GM21381 (cell line): ENCODE measurements at regions not wholly inside any gene's neighbourhood (a gene's known extent, or its start where the extent isn't known, plus 50 kb on each side); places are given as distances from the start of the nearest gene placed in this dataset.
"Not testable (repeated sequence)": the region's sequence is repeated elsewhere in the genome, so short reads cannot be mapped to it uniquely, and the experiment has no call there.

ENCODE experiments used
- ATAC-seq: cut with Tn5 transposase; IDR thresholded peaks from one replicate; pipeline ENCODE4 v1.9.1; 2021; ENCODE audit warnings: mild to moderate bottlenecking, moderate library complexity; ENCODE audit not compliant: unreplicated experiment

DNA sequence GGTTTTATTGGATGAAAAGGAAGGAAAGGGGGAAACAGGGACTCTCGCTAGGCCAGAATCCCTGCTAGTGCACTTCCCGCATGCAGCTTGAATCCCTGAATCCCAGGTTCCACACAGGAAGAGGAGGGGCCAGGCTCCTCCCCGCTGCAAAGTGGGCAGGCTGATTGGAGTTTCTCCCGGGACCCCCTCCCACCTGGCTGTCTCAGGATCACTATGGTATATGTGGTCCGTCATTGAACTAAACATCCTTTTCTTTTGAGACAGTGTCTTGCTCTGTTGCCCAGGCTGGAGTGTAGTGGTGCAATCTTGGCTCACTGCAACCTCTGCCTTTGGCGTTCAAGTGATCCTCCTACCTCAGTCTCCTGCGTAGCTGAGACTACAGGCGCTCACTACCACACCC lies 70.7 kb downstream of the FAM50B start:
- ATAC-seq = no peak

DNA sequence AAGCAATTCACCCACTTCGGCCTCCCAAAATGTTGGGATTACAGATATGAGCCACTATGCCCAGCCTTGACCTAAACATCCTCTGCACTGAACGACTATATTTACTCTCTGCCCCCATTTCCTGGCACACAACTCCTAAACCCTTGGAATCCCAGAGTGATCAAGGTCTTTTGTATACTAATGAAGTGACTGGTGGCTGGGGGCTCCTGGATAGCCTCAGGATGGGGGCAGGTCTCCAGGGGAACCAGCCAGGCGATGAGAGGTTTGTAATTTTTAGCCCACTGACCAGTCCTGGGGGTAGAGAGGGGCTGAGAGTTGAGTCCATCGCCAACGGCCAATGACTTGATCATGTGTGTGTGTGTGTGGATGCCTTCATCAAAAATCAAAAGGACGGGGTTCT lies 71.1 kb downstream of the FAM50B start:
- no peak for ATAC-seq

DNA sequence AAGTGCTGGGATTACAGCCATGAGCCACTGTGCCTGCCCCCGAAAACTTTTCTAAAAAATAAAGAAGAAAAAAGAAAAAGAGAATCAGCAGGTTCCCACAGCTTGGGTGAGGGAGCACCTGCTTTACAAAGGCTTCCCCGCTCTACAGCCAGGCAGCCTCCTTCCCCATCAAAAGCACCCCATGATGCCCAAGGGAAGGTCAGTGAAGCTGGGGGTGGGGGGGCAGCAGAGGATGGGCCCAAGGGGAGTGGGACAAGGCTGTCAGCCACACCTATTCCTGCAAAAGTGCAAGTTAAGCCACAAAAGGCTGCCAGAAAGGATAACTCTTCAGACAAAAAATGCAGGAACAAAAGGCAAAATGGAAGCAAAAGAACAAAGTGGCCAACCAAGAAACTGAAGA lies 72.5 kb downstream of the FAM50B start:
- ATAC-seq = no peak

DNA sequence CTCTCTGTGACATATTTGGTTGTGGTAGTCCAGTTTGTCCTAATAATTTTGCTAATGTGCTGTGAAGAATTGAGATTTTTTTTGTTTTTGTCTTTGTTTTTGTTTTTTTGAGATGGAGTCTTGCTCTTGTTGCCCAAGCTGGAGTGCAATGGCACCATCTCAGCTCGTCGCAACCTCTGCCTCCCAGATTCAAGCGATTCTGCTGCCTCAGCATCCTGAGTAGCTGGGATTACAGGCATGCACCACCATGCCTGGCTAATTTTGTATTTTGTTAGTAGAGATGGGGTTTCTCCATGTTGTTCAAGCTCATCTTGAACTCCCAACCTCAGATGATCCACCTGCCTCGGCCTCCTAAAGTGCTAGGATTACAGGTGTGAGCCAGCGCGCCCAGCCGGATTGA lies 73.4 kb downstream of the FAM50B start:
- ATAC-seq = not testable (repeated sequence)

DNA sequence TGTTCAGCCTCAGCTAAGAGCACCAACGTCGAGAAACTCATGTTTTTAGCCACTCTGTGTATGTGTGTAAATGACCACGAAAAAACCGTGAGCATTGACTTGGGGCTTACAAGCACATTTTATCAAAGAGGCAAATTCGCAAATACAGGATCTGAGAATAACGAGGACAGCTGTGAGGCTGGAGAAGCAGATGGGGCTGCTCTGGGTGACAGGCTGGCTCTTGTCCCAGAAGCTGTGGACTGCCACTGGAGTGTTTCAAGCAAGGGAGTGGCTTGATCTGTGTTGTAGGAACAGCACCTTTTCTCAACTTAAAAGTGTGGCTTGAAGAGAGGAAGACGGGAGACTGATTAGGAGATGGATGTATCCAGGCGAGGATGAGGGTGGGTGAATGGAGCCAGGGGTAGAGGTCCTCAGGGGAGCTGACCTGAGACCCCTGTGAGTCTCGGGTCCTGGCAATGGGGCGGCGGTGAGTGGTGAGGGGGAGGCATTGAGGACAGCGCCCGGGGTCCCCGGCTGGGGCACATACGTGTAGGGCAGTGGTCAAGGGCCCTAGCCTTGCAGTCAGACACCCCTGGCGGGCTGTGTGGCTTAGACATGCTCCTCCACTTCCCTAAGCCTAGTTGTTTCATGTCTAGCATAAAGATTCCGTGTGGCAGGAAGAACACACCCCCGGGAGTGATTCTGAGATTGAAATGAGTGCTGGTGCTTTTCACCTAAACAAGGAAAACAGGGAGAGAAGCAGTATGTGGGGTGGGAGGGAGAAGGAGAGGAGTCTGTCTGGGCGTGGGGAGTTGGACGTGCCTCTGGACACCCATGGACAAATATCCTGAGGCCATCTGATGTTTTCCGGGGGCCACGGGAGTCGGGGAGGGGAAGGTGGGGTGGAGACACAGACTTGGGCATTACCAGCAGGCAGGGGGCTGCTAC lies 76.3 kb downstream of the FAM50B start:
- ATAC-seq = not testable (repeated sequence)

DNA sequence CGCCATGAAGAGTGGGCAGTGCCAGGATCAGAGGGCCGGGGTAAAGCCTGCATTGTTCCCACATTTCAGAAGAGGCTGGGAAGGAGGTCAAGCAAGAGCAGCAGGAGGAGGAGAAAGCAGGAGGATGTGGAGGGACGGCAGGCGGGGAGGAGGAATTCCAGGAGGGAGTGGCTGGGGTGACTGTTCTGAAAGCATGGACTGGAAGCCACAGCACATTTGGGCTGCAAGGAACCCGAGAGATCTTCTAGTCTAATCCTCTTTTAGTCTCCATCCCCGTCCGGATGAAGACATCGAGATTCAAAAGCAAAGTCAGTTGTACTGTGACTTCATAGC lies 76.9 kb downstream of the FAM50B start:
- ATAC-seq = no peak

DNA sequence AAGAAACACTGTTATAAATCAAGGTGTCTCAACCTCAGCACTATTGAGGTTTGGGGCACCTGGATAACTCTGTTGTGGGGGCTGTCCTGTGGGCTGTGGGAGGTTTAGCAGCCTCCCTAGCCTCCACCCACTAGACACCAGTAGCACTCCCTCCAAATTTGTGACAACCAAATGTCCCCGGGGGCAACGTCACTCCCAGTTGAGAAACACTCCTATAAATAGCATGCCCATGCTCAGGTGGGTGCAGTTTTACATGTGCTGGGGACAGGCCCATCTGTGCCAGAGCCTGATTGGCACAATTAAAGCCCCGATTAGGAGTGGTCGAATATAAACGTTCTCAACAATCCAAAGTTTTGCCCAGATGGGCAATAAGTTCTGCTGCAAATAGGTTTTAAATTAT lies 78.9 kb downstream of the FAM50B start:
- no peak for ATAC-seq

DNA sequence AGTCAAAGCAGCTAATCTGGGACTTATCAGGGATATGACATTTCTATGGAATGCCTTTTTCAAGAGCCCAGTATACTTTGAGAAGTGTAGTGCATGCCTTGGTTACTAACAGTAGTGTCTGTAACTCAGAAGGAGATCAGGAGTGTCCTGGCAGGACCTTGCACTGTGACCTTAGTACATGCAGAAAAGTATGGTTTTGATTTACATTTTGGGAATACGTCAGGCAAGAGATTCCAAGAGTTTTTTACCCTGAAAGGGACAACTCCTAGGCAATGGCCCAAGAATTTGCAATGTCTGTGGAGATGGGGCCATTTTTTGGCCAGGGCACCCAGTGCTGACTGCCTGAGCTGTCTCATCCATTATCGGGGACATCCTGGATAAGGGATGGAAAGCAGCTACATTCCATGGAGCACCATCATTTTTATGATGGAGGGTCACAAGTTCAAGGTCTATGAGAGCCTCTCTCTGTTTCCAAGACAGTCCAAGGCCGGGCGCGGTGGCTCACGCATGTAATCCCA lies 80.2 kb downstream of the FAM50B start:
- no peak for ATAC-seq

DNA sequence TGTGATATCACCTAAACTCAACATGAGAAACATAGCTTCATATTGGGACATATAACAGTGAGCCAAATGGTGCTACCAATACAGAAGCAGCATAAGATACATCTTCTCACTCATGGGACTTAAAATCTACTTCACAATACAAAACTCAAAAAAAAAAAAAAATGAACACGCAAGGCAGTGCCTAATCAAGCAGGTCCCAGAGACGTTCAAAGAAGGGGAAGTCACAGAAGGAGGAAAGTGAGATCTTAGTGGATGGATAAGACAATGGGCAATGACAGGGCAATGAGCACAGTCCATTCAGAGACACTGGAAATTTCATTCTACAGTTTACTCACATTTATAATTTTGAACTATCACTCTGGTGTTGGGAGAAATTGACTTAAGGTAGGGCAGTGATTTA lies 88.3 kb downstream of the FAM50B start:
- ATAC-seq = no peak

DNA sequence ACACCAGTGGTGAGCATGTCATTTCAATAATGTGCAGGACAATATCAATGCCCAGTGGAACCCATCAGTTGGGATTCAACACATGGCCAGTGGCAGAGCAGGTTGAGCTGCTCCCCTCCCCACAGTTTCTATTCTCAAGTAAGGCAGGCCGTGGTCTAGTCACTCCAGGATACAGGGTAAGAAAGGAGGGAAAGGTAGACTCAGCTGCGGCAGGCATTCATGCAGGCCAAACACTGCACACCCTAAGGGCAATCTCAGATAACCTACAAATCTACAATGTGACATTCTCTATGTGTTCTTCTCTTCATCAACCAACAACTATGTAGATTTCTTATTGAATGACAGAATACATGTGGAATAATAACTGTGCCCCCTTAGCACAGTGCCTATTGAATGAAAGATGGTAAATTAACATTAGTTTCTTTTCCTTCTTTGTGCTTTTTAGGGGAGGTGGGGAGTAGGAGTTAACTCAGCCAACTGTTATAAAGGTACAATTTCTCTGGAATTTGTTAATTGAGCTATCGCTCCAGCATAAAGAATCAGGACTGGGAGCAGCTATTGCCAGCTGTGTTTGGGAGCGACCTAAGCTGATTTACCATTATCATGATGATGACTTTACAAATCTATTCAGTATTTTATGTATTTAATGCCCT lies 89.7 kb downstream of the FAM50B start:
- no peak for ATAC-seq

DNA sequence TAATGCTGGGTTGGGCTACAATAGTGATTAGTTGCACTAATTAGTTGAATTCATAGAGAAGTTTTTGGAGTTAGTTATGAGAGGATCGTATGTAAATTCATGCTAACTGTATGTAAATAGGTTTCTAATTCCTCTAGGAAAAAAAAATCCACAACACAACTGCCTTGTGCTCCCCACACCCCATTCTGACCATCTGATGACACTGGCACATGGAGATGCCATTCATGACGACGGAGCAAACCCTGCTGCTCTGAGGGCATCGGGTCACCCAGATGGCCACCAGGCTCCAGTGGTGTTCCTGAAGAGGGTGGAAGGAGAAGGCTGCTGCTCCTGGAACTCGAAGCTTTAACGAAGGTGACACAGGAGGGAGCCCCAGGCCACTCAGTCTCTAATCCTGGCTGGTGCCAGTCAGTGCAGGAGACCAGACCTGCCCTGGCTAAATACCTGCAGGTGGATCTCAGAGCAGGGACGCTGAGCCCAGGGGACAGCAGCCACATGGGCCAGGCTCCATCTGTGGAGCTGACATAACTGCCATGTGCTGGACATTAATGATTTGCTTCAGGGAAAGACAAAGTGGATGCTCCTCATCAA lies 90.3 kb downstream of the FAM50B start:
- no peak for ATAC-seq

DNA sequence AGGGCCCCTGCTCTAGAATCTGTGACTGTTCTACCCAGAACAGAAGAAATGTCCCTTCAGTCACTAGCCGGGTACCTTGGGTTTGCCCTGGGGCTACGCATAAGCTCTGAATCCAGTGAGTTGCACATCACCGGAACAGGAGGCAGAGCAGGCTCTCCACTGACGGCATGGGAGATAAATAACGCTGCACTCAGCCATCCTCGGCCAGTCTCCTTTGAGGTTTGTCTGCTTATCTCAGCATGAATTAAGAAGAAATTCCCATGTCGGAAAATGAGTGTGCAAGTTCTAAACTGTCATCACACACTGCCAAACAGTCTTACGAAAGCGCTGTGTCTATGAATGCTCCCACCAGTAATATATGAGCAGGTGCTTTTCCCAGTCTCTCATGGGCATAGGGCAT lies 90.8 kb downstream of the FAM50B start:
- no peak for ATAC-seq

DNA sequence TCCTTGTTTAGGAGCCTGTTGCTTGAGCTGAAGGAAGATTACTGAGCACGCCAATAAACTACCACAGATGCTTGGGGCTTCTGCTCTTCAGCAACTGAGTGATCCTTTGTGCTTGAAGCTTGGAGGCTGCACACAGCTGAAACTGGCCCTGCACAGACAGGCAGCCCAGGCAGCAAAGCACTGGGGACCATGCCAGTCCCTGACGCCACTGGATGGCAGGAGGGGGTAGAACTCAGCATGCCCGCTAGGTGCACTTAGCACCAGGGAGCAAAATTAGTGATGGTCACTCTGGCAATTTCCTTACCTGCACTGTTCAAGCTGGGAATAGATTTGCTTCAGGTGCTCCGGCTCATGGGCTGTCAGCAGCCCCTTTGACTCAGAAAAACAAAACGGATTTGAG lies 91.5 kb downstream of the FAM50B start:
- no peak for ATAC-seq

DNA sequence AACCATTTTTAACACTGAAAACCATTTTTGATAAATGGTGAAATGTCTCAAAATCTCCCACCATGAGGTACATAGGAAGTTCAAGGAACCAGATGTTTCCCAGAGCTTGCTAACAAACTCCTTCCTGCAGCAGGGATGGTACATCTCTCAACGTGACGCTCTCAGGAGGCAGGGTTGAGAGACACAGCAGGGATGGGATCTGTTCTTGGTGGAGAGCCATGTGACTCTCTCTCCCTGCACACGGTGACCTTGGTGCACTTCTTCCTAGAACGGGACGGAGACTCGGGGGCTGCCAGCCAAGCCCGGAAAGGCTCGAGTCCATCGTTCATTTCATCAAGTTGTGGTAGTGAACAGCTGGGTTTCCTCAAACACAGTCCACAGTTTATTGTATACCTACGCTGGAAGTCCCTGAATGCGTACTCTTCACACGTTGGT lies 94.2 kb downstream of the FAM50B start:
- no peak for ATAC-seq

DNA sequence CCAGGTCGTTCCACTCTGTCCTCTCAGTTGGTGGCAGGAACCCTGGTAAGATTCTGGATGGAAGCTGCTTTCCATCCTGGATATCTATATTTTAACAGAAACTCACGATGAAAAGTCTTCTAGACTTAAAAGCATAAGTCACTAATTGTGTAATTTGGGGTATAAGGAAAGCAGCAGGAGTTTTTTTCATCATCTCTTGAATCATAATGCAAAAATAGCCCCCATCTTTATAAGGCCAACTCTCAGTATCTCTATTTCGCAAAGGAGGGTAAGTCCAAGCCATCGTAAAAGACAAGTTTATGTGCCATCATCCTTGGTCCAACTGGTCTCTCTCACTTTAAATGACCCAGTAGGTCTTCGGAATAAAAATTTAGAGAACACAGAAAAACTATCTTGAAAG lies 95.1 kb downstream of the FAM50B start:
- no peak for ATAC-seq

DNA sequence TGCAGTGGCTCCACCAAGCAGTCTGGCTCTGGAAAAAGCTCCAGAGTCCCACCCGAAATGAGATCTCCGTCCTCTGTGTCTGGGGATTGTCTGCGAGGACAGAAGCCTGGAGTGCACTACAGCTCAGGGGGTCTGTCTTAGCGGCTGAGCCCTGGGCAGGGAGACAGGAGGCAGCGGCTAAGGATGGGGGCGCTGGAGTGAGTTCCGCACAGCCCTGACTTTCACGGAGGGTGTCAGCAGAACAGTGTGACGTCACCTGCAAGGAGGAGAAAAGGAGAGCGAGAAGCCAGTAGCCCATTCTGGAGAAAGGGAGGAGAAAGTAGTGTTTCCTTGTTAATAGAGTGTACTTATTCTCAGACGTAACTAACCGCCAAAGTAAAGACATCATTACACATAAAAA lies 97.6 kb downstream of the FAM50B start:
- ATAC-seq = no peak

DNA sequence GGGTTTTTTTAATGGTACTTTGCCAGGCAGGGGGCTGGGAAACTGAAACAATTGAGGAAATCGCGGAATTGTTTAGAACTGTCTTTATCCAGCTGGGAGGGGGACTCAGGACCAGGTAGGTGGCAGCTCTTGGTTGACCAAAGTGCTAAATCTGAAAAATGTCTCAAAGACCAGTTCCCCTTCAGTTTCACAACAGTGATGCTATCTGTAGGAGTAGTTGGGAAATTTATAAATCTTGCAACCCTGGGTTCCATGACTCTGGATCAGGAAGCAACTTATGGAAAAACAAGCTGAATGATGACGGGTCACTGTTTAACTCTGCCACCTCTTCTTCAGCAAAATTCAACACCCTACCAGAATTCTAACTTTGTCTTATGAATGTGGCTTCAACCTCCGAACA lies 99.7 kb downstream of the FAM50B start:
- no peak for ATAC-seq

DNA sequence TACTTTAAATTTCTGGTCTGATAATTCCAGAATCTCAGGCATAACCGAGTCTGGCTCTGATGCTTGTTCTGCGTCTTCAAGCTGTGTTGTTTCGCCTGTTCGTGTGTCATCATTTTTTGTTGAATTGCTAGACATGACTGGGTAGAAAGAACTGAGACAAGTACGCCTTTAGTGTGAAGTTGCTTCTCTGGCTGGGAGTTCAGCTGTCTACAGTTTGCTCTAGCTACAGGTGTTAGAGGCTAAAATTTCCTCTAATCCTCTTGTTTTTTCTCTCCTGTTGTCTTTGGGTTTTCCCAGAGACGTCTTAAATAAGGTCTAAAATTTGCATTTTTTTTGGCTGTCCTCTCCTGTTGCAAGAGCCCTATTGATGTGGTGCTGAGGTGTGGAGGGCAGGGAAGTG lies 100.3 kb downstream of the FAM50B start:
- no peak for ATAC-seq

DNA sequence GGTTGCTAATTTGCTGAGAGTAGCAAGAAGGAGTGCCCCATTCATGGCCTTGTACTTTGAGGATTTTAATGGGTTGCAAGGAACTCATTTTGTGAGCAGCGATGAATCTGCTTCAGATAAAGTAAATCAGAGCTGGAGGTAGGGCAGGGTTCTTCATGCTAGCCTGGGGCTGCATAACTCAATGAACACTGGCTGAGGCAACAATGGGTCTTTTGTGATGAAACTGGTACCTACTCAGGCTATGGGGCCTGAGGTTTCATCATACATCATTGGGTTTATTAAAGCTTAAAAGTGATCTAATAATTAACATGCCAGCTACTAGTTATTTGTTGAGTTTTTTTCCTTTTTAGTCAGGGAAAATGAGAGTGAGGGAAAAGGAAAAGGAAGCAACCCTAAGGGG lies 106.9 kb downstream of the FAM50B start:
- no peak for ATAC-seq

DNA sequence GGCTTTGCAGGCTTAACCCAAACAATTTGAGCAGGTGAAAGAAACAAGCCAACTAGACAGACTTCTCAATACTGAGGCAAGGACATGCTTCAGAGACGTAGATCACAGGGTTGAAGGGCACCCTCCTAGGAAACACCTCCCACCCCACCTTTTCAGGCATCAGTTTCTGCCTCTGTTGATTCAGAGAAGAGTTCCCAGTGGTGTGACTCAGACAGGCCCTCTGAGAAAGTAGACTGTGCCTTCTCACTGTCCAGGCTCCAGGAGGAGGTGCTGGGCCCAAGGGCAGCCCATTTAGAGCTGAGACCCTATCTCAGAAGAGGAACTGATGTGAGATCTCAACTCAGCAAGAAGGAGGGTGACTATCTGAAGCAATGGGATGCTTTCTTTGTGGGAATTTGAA lies 108.1 kb downstream of the FAM50B start:
- ATAC-seq = no peak

DNA sequence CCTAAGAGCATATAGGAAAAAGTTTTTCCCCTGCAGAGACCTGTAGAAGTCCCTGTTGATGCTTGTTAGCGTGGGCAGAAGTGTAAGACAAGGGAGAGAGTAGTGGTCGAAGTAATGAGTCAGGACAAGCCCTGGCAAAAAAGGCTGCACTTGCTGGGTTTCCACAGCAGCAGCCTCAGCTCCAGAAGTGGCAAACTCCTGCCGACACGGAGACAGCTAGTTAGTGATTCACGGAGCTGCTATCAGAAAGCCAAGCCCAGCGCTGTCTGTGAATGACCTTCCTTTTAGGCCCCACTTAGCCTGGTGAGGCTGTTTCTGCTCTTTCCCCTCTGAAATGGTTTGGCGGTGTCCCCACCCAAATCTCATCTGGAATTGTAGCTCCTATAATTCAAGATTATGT lies 109.1 kb downstream of the FAM50B start:
- ATAC-seq = no peak

DNA sequence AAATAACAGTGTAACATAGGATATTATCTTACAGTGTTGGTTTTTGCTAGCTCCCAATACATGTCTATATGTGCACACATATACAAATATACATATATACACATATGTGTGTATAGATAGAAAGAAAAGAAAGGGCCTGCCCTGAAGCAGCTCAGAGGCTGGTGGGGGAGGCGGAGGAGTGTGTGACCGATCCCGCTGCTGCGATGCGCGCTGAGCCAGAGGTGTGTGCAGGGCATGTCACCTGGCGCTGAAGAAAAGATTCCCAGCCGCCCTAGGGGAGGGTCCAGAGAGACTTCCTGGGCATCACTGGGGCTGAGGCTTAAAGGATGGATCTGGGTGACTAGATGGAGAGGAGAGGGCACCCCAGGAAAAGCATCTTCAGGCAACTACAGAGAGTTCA lies 110.2 kb downstream of the FAM50B start:
- ATAC-seq = no peak
